HepG2 (cell line): ENCODE measurements at regions not wholly inside any gene's neighbourhood (a gene's known extent, or its start where the extent isn't known, plus 50 kb on each side); places are given as distances from the start of the nearest gene placed in this dataset.

Experiments used
- ATAC-seq: fragments of 200-7000 bp; cut with Tn5 transposase; 3 replicates; pipeline ENCODE4 v1.9.1; 2020; ENCODE audit warnings: mild to moderate bottlenecking, moderate library complexity
- BruUV-seq: library from RNA; stranded (reverse); fragments of 400-500 nt; replicated peaks from 2 replicates; lab custom pipeline; 2021; lab: Mats Ljungman, UMichigan
- CTCF ChIA-PET: fragments of 300-600 bp; formaldehyde crosslinking; extraction: SDS; loops from one replicate; lab custom pipeline; 2021; ENCODE audit warnings: low total read pairs, inconsistent platforms, low intra/inter-chr PET ratio; lab: Yijun Ruan, JAX
- POLR2A ChIA-PET: fragments of 350-600 bp; sonication (Branson Sonifier 250); formaldehyde crosslinking; loops from one replicate; lab custom pipeline; 2020; ENCODE audit warnings: antibody characterized with exemption, inconsistent platforms; lab: Yijun Ruan, JAX
- DNase-seq: peaks from one replicate; pipeline ENCODE4 v3.0.0-alpha.2; 2015; ENCODE audit warnings: low spot score
- FAIRE-seq: peaks from 3 replicates; lab custom pipeline; 2011; peaks lifted over from hg19 to GRCh38; lab: Jason Lieb, UNC
- H2AFZ ChIP-seq: one replicate; pipeline ENCODE4 v1.6.1; 2011; ENCODE audit warnings: low read length, inconsistent platforms
- H3K27ac ChIP-seq: fragments of 300-600 bp; 3 replicates; pipeline ENCODE4 v1.8.0; 2011; ENCODE audit warnings: mixed run types, mild to moderate bottlenecking, mixed read lengths, low read length, inconsistent platforms; ENCODE audit not compliant: insufficient read depth; ENCODE audit errors: extremely low read length
- H3K27me3 ChIP-seq, 2 experiments: fragments of 200-600 bp in 1 of 2; 2 replicates in 1 of 2; 3 replicates in 1 of 2; pipeline versions ENCODE4 v1.6.0 to v1.8.0; 2011; ENCODE audit warnings: low read length in 2 of 2, mild to moderate bottlenecking in 2 of 2, moderate library complexity in 2 of 2, inconsistent platforms in 1 of 2; ENCODE audit not compliant: insufficient read depth in 2 of 2, control insufficient read depth in 1 of 2
- H3K36me3 ChIP-seq, 2 experiments: fragments of 200-600 bp in 1 of 2; replicated peaks in 1 of 2; 2 replicates in 1 of 2; 3 replicates in 1 of 2; pipeline versions ENCODE4 v1.5.1 to v1.8.0; 2011; ENCODE audit warnings: low read length in 2 of 2, inconsistent platforms in 1 of 2; ENCODE audit not compliant: insufficient read depth in 2 of 2, control insufficient read depth in 1 of 2
- H3K4me1 ChIP-seq: 2 replicates; pipeline ENCODE4 v1.5.1; 2012; ENCODE audit warnings: low read length, inconsistent platforms; ENCODE audit not compliant: insufficient read depth
- H3K4me2 ChIP-seq: 2 replicates; pipeline ENCODE4 v1.6.0; 2011; ENCODE audit warnings: low read depth, low read length, inconsistent platforms
- H3K4me3 ChIP-seq, 3 experiments: fragments of 200-600 bp in 1 of 3; sonication (generic), shearing (Covaris generic) in 1 of 3; replicated peaks in 1 of 3; 2 replicates each; pipeline ENCODE4 v1.5.1; 2011 to 2016; ENCODE audit warnings: low read length in 3 of 3, inconsistent platforms in 2 of 3, low read depth in 2 of 3, mild to moderate bottlenecking in 2 of 3, control low read depth in 1 of 3, mixed read lengths in 1 of 3; ENCODE audit not compliant: insufficient read depth in 1 of 3
- H3K79me2 ChIP-seq: one replicate; pipeline ENCODE4 v1.6.1; 2011; ENCODE audit warnings: low read length, inconsistent platforms; ENCODE audit not compliant: insufficient read depth
- H3K9ac ChIP-seq: 2 replicates; pipeline ENCODE4 v1.6.0; 2011; ENCODE audit warnings: mild to moderate bottlenecking, low read depth, low read length, inconsistent platforms; ENCODE audit not compliant: insufficient read depth
- H3K9me3 ChIP-seq: 2 replicates; pipeline ENCODE4 v1.5.1; 2012; ENCODE audit warnings: mild to moderate bottlenecking, low read length
- H4K20me1 ChIP-seq: 2 replicates; pipeline ENCODE4 v1.6.0; 2011; ENCODE audit warnings: inconsistent platforms, mild to moderate bottlenecking, low read length, moderate library complexity; ENCODE audit not compliant: insufficient read depth
- HOMEZ ChIP-seq: IDR thresholded peaks from 2 replicates; pipeline ENCODE4 v1.6.1; 2016; ENCODE audit warnings: low read depth
- LCORL ChIP-seq, 2 experiments: fragments of 450-650 bp in 1 of 2; sonication (generic) in 1 of 2; formaldehyde crosslinking in 1 of 2; IDR thresholded peaks; 2 replicates each; pipeline versions ENCODE4 v1.5.0 to v1.6.1; 2017 to 2020; ENCODE audit warnings: antibody characterized with exemption in 1 of 2, missing genetic modification reagents in 1 of 2
- PLSCR1 ChIP-seq: sonication (generic); formaldehyde crosslinking; IDR thresholded peaks from 2 replicates; pipeline ENCODE4 v1.5.0; 2020; ENCODE audit warnings: missing genetic modification reagents, mild to moderate bottlenecking, borderline replicate concordance
- SSRP1 ChIP-seq: IDR thresholded peaks from 2 replicates; pipeline ENCODE4 v1.6.1; 2016; ENCODE audit warnings: control low read depth
- ZBTB3 ChIP-seq: sonication (generic); formaldehyde crosslinking; IDR thresholded peaks from 2 replicates; pipeline ENCODE4 v1.4.0; 2020; ENCODE audit warnings: low read depth, mild to moderate bottlenecking, moderate library complexity, missing genetic modification reagents, borderline replicate concordance
- ZBTB39 ChIP-seq: sonication (generic); formaldehyde crosslinking; IDR thresholded peaks from 2 replicates; pipeline ENCODE4 v1.5.0; 2020; ENCODE audit warnings: missing genetic modification reagents
- ZSCAN21 ChIP-seq: sonication (generic); formaldehyde crosslinking; IDR thresholded peaks from 2 replicates; pipeline ENCODE4 v1.8.0; 2022; ENCODE audit warnings: mild to moderate bottlenecking, missing genetic modification reagents, moderate library complexity, borderline replicate concordance
- WGBS: methylation state at CpG from one replicate; pipeline ENCODE4 v1.1.6; 2017; ENCODE audit warnings: low lambda C conversion rate; 5-methylcytosine and 5-hydroxymethylcytosine counted together
- in situ Hi-C: cut with HindIII; loops from 2 replicates; pipeline ENCODE4 v1.10.0; 2017; ENCODE audit warnings: low pct_unique_long_range_greater_than_20kb; ENCODE audit not compliant: extremely low pct_ligation_motif_present
- intact Hi-C: fragments of 100-400 bp; cut with micrococcal nuclease; formaldehyde crosslinking; loops from one replicate; pipeline ENCODE4 v1.10.0; 2022; ENCODE audit not compliant: unreplicated experiment

GRCh38 chr4:113845138-113845537 is 83.6 kb upstream of the CAMK2D start:
- ChIA-PET CTCF (no interaction called here), POLR2A (no interaction called here)
- Histone ChIP-seq H3K4me3 (no peak overlapping the region), H3K9me3 (no peaks in the 10 kb centered on the region), H3K27ac (no peak overlapping the region), H3K79me2 (no peaks in the 10 kb centered on the region), H3K4me1 (no peaks in the 10 kb centered on the region), H4K20me1 (no peaks in the 10 kb centered on the region), H3K36me3 (no peaks in the 10 kb centered on the region), H2AFZ (no peak overlapping the region), H3K27me3 (no peaks in the 10 kb centered on the region), H3K9ac (no peak overlapping the region), H3K4me2 (no peak overlapping the region)
- FAIRE-seq: no peak
- ATAC-seq: no peak
- TF ChIP-seq LCORL (IDR thresholded peaks at IDR 0.05) (no peak), LCORL (CRISPR knock-in tag; IDR thresholded peaks at IDR 0.05) (no peak), ZSCAN21 (CRISPR knock-in tag) (no peak), ZBTB3 (CRISPR knock-in tag) (no peak), ZBTB39 (no peak), PLSCR1 (CRISPR knock-in tag) (no peak), SSRP1 (no peak), HOMEZ (CRISPR knock-in tag) (no peak)
- 48% methylated on average over 5 of the region's 5 CpGs for WGBS
- intact Hi-C loops (no loop called here), in situ Hi-C loops (no loop called here)
- no TSS peak for BruUV-seq
- DNase-seq: no peak
